ENCODE measurements at regions not wholly inside any gene's neighbourhood (a gene's known extent, or its start where the extent isn't known, plus 50 kb on each side); places are given as distances from the start of the nearest gene placed in this dataset.
"Not testable (repeated sequence)": the region's sequence is repeated elsewhere in the genome, so short reads cannot be mapped to it uniquely, and the experiment has no call there.

DNA sequence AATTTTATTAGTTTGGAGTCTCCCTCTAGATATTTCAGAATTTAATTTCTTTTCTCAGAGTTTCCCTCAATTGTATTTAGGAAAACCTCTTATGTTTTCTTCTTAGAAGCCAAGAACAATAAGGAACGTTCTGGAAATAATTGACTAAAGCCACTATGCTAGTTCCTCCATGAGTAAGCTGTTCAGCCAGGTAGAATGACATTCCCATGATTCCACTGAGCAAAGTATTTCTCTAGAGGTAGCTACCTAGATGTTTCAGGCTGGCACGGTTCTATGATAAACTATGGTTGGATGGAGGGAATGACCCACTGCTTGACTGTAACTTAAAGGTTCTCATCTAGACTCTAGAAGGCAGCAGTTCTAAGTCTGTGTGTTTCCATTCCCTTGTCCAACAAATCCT is 62.4 kb downstream of the CLDN17 start:
- no peak for DNase-seq

DNA sequence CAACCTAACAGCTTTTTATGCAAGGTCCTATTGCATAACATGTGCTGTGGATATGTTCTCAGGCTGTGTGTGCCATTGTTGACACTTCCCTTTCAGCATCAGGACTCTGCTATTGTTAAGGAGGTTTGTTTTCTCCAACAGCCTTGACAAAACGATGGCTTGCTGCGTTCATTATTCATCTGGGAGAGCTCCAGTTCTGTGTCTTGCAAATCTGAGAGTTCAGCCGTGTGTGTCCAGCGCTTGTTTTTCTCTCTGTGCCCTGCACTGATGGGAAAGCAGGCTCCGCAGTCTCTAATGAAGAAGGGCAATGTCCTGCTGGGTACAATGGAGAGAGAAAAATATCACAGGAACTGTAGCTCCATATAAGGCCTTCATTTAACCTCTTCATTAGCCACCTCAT is 63.7 kb downstream of the CLDN17 start:
- DNase-seq = no peak

DNA sequence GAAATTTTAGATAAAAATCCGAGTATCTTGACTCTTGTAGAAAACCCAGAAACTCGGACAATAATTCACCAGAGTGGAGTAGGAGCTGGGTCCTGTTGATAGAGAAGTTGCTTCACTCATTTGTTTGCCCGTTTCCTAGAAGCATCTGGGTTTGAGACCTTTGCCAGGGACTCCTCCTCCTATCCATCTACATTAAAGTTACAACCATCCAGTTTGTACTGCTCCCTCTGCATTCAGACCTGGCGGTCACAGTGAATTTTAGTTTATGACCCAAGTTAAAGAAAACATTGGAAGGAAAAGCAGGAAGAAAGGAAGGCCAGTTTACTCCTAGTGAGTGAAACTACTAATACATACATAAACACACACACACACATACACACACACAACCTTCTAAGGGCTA is 64.6 kb downstream of the CLDN17 start:
- DNase-seq = no peak

DNA sequence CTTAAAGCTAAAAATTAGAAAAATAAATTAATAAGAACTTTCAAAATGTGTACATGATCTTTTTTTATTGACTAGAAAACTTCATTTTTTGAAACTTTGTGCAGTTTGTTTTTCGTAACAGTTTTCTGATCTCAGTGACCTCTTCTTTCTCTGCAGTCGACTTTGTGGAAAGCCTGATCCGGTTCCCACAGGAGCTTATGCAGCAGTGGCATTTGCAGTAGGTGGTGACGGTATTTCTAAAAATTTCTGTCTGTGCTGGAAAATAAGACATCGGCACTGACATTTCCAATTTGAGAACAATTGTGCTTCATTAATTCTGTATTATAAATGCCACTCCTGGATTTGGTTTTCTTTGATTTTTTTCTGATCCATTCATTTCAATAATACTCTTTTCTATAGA is 68.8 kb downstream of the CLDN17 start:
- DNase-seq = no peak

DNA sequence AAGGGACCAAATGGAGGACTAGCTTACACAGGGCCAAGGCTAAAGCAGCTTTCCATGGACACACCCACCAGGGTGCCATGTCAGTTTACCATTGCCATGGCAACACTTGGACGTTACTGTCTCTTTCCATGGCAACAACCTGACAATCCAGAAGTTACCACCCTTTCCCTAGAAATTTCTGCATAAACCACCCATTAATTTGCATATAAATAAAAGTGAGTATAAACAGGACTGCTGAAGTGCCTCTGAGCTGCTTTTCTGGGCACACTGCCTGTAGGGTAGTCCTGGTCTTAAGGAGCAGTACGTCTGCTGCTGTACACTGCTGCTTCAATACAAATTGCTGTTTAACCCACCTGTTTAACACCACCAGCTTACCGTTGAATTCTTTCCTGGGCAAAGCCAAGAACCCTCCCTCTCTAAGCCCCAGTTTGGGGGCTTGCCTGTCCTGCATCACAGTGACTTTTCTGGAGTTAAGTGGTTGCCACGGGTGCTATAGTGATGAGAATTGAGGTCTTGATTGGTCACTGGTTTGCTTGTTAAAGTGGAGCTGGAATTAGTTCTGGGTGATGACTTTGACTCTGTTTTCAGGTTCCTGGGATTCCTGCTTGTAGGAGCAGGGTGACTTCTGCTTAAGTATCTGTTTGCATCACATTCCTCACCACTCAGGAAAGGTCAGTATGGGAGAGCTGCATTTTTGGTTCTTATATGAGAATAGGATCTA is 83.2 kb downstream of the CLDN17 start:
- peak in 1 of 2 experiments; percentile 38 for DNase-seq

DNA sequence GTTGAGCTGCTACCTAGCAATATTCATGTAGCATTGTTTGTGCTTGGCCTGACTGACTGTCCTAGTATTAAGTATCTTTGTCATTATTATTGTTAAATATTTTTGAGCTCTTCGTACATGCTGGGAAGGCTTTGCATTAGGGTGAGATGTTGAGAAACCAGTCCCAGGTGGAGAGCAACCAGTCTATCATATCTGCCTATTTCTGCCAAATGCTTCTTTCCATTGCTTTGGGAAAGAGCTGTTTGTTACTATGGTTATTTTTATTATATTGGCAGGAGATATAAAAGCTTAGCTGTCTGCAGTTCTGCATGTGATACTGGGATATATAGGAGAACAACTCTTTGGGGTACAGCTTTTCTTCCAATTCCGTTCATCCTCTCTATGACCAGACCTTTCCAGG is 85.1 kb downstream of the CLDN17 start:
- DNase-seq = no peak

DNA sequence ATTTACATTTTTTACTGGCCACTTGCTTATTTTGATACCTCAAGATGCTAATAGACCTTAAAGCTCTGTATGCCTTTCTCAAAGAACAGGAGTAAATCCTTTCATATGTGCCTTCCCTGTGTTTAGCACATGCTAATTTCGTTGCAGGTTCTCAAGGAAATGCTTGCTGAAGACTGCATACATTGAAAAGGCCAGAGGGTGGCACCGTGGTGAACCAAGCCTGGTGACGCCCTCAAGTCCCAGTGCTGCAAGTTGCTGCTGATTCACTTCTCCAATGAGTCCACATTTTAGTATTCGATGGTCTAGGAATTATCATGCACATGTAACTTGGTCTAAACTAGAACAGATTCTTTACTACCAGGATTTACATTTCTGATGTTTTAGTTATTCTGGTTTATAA is 94.1 kb downstream of the CLDN17 start:
- DNase-seq = peak in 1 of 2 experiments; percentile 32

DNA sequence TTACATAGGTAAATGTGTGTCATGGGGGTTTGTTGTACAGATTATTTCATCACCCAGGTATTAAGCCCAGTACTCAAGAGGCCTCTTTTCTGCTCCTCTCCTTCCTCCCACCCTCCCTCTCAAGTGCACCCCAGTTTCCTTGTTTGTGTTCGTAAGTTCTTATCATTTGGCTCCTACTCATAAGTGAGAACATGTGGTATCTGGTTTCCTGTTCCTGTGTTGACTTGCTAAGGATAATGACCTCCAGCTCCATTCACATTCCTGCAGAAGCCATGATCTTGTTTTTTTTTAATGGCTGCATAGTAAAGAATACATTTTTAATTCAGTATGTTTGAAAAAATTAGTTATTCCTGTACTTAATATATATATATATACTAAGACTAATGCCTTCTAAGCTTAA is 107.7 kb downstream of the CLDN17 start:
- no peak for DNase-seq

DNA sequence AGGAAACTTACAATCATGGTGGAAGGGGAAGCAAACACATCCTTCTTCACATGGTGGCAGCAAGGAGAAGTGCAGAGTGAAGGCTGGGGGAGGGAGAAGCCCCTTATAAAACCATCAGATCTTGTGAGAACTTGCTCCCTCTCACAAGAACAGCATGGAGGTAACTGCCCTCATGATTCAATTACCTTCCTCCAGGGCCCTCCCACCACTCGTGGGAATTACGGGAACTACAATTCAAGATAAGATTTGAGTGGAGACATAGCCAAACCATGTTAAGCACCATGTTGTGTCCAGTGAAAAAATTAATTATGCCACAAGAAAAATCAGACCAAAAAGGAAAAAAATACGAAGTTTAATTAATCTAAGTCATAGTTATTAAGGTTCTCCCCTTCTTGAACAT is 109.5 kb downstream of the CLDN17 start:
- DNase-seq = no peak

DNA sequence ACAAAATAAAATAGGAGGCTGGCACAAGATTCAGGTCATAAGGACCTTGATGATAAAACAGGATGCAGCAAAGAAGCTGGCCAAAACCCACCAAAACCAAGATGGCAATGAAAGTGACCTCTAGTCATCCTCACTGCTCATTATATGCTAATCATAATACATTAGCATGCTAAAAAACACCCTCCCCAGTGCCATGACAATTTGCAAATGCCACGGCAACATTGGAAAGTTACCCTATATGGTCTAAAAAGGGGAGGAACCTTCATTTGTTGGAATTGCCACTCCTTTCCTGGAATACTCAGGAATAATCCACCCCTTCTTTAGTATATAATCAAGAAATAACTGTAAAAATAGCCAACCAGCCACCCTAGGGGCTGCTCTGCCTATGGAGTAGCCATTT is 108.8 kb upstream of the GRIK1 start:
- DNase-seq = no peak

DNA sequence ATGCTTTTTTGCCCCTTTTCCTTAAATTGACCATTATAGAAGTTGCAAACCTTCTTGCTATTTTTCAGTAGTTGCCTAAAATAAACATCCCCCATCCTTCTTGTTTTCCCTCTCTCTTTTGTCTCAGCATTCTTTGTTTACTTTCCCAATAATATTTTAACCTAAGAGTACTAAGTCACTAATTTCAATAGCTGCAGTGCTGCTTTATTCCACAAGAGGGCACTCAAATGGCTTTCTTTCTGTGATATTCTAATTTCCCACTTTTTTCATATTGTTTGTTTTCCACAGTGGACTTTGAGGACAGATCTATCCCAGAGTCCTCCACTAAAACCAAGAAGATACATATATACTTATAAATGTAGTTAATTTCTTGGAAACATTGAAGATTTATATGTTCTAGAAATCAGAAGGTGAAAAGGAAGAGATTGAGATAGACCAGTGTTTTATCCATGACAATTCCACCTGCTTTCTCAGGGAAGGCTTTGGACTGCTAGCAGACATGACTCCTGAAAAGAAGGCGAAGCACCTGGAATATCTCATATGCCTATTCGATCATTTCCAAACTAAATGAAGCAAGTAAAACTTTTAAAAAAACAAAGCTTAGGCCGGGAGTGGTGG is 104.8 kb upstream of the GRIK1 start:
- DNase-seq = peak; percentile 18 to 71

DNA sequence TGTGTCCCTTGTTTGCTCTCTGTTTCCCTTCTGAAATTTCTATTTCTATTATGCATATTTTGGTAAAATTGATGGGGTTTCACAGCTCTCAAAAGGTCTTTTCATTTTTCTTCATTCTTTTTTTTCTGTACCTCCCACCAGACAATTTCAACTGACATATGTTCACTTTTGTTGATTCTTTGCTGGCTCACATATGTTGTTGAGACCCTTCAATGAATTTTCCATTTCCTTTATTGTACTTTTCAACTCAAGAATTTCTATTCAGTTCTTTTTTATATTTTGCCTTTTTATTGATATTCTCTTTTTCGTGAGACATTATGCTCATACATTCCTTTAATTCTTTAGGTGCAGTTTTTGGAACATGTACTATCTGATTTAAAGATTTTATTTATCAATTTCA is 102.6 kb upstream of the GRIK1 start:
- DNase-seq = no peak

DNA sequence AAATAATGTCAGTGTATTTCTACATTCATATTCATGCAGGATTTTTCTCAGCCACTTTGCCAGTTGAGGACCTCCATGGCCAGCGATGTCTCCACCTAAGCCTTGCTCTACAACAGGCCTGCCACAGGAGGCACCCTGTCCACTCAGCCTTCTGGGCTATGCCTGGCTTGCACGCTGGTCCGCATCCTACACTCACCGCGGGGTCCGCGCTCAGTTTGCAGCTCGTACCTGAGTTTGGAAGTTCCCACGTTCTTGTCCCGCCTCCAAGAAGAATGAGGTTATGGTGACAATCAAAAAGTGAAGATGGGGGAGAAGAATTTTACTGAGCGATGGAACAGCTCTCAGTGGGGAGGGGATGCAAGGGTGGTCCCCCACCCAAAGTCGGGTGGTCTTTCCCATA is 93.6 kb upstream of the GRIK1 start:
- DNase-seq = no peak

DNA sequence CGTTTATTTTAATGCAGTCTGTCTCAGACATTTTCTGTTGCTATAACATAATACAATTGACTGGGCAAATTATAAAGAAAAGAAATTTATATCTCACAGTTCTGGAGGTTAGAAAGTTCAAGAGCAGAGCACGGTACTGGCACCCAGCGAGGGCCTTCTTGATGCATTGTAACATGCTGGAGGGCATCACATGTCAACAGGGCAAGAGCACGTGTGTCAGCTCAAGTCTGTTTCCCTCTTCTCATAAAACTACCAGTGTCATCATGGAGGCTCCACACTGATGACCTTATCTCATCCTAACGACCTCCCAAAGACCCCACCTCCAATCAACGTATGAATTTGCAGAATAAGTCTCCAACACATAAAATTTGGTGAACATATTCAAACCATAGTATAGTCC is 90.6 kb upstream of the GRIK1 start:
- DNase-seq = no peak

DNA sequence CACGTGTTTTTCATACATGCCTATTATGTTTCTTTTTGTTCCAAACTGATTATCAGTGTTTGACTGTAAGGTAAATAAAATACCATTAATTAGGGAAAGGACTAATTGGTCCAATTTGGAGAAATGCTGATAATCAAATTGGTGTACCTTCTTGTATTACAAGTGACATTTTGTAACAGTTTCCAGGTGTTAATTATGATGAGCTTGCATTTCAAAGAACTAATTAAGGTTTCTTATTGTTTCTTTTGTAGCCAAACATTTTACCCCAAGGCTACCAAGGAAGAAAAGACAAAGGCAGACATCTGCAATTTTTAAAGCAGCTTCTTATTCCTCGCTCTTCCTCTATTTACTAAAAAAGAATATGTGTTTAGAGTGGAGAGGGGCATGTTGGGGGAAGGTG is 88.7 kb upstream of the GRIK1 start:
- no peak for DNase-seq

DNA sequence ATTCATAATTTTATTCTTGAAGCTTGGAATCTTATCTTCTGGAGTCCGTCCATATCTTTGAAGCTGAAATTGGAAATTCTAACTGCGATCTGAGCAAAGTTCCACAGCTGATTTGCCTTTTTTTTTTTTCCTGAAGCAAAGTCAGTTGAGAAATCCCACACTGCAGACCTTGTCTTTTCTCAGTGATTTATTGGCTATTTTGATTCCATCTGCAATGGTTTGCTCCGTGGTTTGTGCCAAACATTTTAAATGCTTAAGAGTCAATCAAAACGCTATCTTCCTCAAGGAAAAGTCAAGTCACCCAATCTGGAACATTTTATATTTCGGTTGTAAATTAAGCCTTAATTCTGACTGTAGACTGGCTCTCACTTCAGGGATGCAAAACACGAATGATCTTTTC is 88.2 kb upstream of the GRIK1 start:
- no peak for DNase-seq

DNA sequence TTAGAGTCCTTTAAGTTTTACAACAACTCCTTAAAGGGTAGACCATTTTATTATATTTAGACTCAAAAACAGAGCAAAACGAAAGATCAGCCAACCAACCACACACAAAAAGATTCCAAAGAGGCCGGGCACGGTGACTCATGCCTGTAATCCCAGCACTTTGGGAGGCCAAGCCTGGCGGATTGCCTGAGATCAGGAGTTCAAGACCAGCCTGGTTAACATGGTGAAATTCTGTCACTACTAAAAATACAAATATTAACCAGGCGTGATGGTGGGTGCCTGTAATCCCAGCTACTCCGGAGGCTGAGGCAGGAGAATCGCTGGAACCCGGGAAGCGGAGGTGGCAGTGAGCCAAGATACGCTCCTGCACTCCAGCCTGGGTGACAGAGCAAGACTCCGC is 83.3 kb upstream of the GRIK1 start:
- DNase-seq = not testable (repeated sequence)

DNA sequence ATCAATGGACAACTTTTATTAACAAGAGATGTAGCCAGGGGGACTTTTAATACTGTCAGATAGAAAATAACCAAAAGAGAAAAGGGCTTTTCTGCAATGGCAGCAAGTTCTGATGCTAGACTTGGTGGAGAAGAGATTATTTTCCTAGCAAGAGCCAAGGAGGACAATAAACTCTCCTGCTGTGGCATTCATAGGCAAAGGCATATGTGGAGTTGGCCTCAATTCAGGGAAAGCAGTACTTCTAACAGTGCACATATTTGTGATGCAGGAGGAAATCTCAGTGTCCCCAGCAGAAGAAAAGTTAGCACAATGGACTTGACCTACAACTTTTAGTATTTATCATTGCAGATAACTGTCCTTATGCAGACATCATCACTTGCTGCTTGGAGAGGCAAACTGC is 75.1 kb upstream of the GRIK1 start:
- peak in 1 of 2 experiments; percentile 48 for DNase-seq

DNA sequence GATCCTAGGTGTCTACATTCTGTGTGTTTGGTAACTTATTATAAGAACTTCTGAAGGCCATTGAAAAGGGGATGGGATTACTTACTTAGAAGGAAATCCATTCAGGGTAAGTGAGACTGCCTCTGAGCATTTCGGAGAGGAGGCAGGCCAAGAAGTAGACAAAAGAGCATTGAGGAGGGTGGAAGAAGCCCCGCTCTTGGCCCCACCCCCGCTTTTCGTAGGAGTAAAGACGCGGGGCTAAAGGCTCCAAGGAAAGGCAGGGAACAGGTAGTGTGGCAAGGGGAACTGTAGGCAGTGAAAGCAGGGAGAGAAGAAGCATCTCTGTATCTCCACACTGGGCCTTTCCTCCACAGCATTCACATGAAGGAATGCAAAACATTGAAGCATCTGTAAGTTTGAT is 51.8 kb upstream of the GRIK1 start:
- no peak for DNase-seq

DNA sequence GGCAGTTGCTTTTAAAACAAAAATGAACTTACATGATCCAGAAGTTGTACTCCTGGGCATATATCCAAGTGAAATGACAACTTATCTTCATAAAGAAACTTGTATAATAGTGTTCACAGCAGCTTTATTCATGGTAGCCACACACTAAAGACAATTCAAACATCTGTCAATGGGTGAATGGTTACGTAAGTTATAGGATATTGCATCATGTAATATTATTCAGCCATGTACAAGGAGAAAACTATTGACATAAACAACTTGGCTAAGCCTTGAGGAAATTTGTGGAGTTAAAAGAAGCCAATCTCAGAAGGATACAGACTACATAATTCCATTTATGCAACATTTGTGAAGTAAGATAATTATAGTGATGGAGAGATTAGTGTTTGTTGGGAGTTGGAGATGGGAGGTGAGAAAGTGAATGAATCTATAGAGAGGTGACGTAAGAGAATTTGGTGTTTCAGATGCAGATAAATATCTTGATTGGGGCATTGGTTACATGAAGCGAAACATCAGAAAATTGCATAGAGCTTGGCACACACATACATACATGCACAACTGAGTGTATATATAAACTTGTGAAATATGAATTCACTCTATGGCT is 49.9 kb upstream of the GRIK1 start:
- peak in 1 of 2 experiments; percentile 15 for DNase-seq
